Tibial nerve (tissue), 4 donors: ENCODE measurements at regions not wholly inside any gene's neighbourhood (a gene's known extent, or its start where the extent isn't known, plus 50 kb on each side); places are given as distances from the start of the nearest gene placed in this dataset.

Source experiments
- CTCF ChIP-seq, 5 experiments: fragments of 200-600 bp in 3 of 5; fragments of 450-650 bp in 2 of 5; sonication (generic) in 3 of 5; IDR thresholded peaks; one replicate each; pipeline ENCODE4 v1.5.1; 2016 to 2019; ENCODE audit warnings: antibody characterized with exemption in 5 of 5, mild to moderate bottlenecking in 3 of 5, moderate library complexity in 2 of 5
- EP300 ChIP-seq, 2 donors: sonication (generic); formaldehyde crosslinking; IDR thresholded peaks; one replicate each; pipeline ENCODE4 v1.6.1; 2017; ENCODE audit warnings: antibody characterized with exemption in 2 of 2, mild to moderate bottlenecking in 1 of 2
- POLR2A ChIP-seq, 2 donors: fragments of 450-650 bp; IDR thresholded peaks; one replicate each; pipeline ENCODE4 v1.6.1; 2017; ENCODE audit warnings: antibody characterized with exemption in 2 of 2, mild to moderate bottlenecking in 2 of 2, moderate library complexity in 2 of 2

GRCh38 chr6:2558098-2558680 is 192.5 kb downstream of the MYLK4 start:
- TF ChIP-seq CTCF (IDR thresholded peaks at IDR 0.05), result no peak
- TF ChIP-seq POLR2A (IDR thresholded peaks at IDR 0.05), result no peak
- TF ChIP-seq EP300 (IDR thresholded peaks at IDR 0.05), result no peak
